Ovary (tissue), 3 donors: ENCODE measurements at regions not wholly inside any gene's neighbourhood (a gene's known extent, or its start where the extent isn't known, plus 50 kb on each side); places are given as distances from the start of the nearest gene placed in this dataset.

Source experiments
- CTCF ChIP-seq, 3 donors: fragments of 450-650 bp in 2 of 3; fragments of 200-600 bp in 1 of 3; IDR thresholded peaks; one replicate each; pipeline versions ENCODE4 v1.5.1 to v1.8.0; 2016 to 2022; ENCODE audit warnings: antibody characterized with exemption in 3 of 3, mild to moderate bottlenecking in 1 of 3
- POLR2A ChIP-seq: fragments of 450-650 bp; IDR thresholded peaks from one replicate; pipeline ENCODE4 v1.6.1; 2017; ENCODE audit warnings: antibody characterized with exemption, mild to moderate bottlenecking, moderate library complexity
- donor health status: DM: no; HTN: no; CAD: no.

GRCh38 chr14:89625244-89625713 lies 208.2 kb upstream of the FOXN3 start:
- TF ChIP-seq CTCF (IDR thresholded peaks at IDR 0.05) (no peak), POLR2A (no peak)
